K562 (cell line): ENCODE measurements at regions not wholly inside any gene's neighbourhood (a gene's known extent, or its start where the extent isn't known, plus 50 kb on each side); places are given as distances from the start of the nearest gene placed in this dataset.

Experiments used
- ATAC-seq: fragments of 200-7000 bp; cut with Tn5 transposase; 3 replicates; pipeline ENCODE4 v1.9.1; 2020; ENCODE audit warnings: moderate library complexity
- BruUV-seq: library from RNA; stranded (reverse); fragments of 400-500 nt; replicated peaks from 2 replicates; lab custom pipeline; 2021; lab: Mats Ljungman, UMichigan
- CTCF ChIA-PET: fragments of 300-600 bp; formaldehyde crosslinking; extraction: SDS; loops from one replicate; lab custom pipeline; 2021; ENCODE audit warnings: low intra/inter-chr PET ratio; lab: Yijun Ruan, JAX
- POLR2A ChIA-PET: fragments of 300-600, 350-650 bp; sonication (Branson Sonifier 250); formaldehyde crosslinking; extraction: SDS; loops from one replicate; lab custom pipeline; 2021; ENCODE audit warnings: antibody characterized with exemption, inconsistent platforms; lab: Yijun Ruan, JAX
- DNase-seq, 4 experiments: peaks; one replicate each; pipeline versions ENCODE4 v3.0.0 to v3.0.0-alpha.2; 2011 to 2018; ENCODE audit warnings: low spot score in 3 of 4, mixed read lengths in 3 of 4; ENCODE audit errors: extremely low read depth in 1 of 4
- FAIRE-seq: peaks from 2 replicates; lab custom pipeline; 2011; peaks lifted over from hg19 to GRCh38; lab: Jason Lieb, UNC
- H2AFZ ChIP-seq: 2 replicates; pipeline ENCODE4 v1.6.0; 2011; ENCODE audit warnings: low read depth, low read length, control low read depth, inconsistent platforms
- H3K27ac ChIP-seq: fragments of 200-600 bp; 3 replicates; pipeline ENCODE4 v1.8.0; 2011; ENCODE audit warnings: low read depth, mild to moderate bottlenecking, control low read depth, inconsistent platforms, low read length, moderate library complexity, mixed read lengths; ENCODE audit errors: extremely low read depth
- H3K27me3 ChIP-seq, 2 experiments: fragments of 300-600 bp in 1 of 2; 2 replicates in 1 of 2; 3 replicates in 1 of 2; pipeline versions ENCODE4 v1.6.0 to v1.8.0; 2011; ENCODE audit warnings: inconsistent platforms in 2 of 2, low read length in 2 of 2, mild to moderate bottlenecking in 1 of 2, mixed read lengths in 1 of 2, moderate library complexity in 1 of 2; ENCODE audit not compliant: control insufficient read depth in 2 of 2, insufficient read depth in 2 of 2
- H3K36me3 ChIP-seq: fragments of 300-600 bp; 3 replicates; pipeline ENCODE4 v1.8.0; 2011; ENCODE audit warnings: mild to moderate bottlenecking, low read length, inconsistent platforms; ENCODE audit not compliant: control insufficient read depth, insufficient read depth
- H3K4me1 ChIP-seq, 2 experiments: fragments of 200-600 bp in 1 of 2; replicated peaks in 1 of 2; 2 replicates in 1 of 2; 3 replicates in 1 of 2; pipeline versions ENCODE4 v1.5.1 to v1.8.0; 2011; ENCODE audit warnings: inconsistent platforms in 2 of 2, low read length in 2 of 2, mild to moderate bottlenecking in 1 of 2, mixed read lengths in 1 of 2, moderate library complexity in 1 of 2; ENCODE audit not compliant: control insufficient read depth in 2 of 2, insufficient read depth in 2 of 2
- H3K4me2 ChIP-seq: 2 replicates; pipeline ENCODE4 v1.6.1; 2011; ENCODE audit warnings: low read length, control low read depth, inconsistent platforms, mixed read lengths; ENCODE audit not compliant: insufficient read depth
- H3K4me3 ChIP-seq: fragments of 200-600 bp; sonication (generic), shearing (Covaris generic); 2 replicates; pipeline ENCODE4 v1.5.1; 2016; ENCODE audit warnings: control low read depth, inconsistent platforms
- H3K79me2 ChIP-seq: fragments of 200-600 bp; 3 replicates; pipeline ENCODE4 v1.8.0; 2011; ENCODE audit warnings: low read length, inconsistent platforms; ENCODE audit not compliant: control insufficient read depth, insufficient read depth
- H3K9ac ChIP-seq, 2 experiments: 2 replicates each; pipeline versions ENCODE4 v1.6.0 to v1.6.1; 2011; ENCODE audit warnings: low read depth in 2 of 2, low read length in 2 of 2, control low read depth in 1 of 2, inconsistent platforms in 1 of 2, mild to moderate bottlenecking in 1 of 2, mixed read lengths in 1 of 2; ENCODE audit not compliant: insufficient read depth in 1 of 2
- H3K9me1 ChIP-seq: one replicate; pipeline ENCODE4 v1.6.0; 2011; ENCODE audit warnings: inconsistent platforms, mild to moderate bottlenecking, low read length, moderate library complexity; ENCODE audit not compliant: control insufficient read depth, insufficient read depth
- H3K9me3 ChIP-seq: replicated peaks from 2 replicates; pipeline ENCODE4 v1.5.1; 2011; ENCODE audit warnings: low read depth, low read length, inconsistent platforms; ENCODE audit not compliant: control insufficient read depth, insufficient read depth
- H4K20me1 ChIP-seq: replicated peaks from 2 replicates; pipeline ENCODE4 v1.6.1; 2011; ENCODE audit warnings: low read length, inconsistent platforms, mixed read lengths; ENCODE audit not compliant: control insufficient read depth, insufficient read depth
- ARID2 ChIP-seq: fragments of 450-650 bp; IDR thresholded peaks from 2 replicates; pipeline ENCODE4 v1.6.1; 2017; ENCODE audit warnings: antibody characterized with exemption, mild to moderate bottlenecking
- BDP1 ChIP-seq: IDR thresholded peaks from 3 replicates; pipeline ENCODE4 v1.6.1; 2011; ENCODE audit not compliant: insufficient read length, insufficient read depth
- GABPA ChIP-seq: fragments of 200-800 bp; sonication (Bioruptor generic); conservative IDR thresholded peaks from 2 replicates; pipeline ENCODE4 v1.6.1; 2016; ENCODE audit warnings: low read depth, missing genetic modification characterization, missing compliant biosample characterization
- JUNB ChIP-seq: fragments of 450-650 bp; formaldehyde crosslinking; conservative IDR thresholded peaks from 2 replicates; pipeline ENCODE4 v1.4.0; 2020; ENCODE audit warnings: mild to moderate bottlenecking
- KDM4B ChIP-seq, 2 experiments: fragments of 450-650 bp in 1 of 2; sonication (generic) in 1 of 2; IDR thresholded peaks; 2 replicates each; pipeline ENCODE4 v1.6.1; 2016 to 2017; ENCODE audit warnings: borderline replicate concordance in 2 of 2, antibody characterized with exemption in 1 of 2, low read depth in 1 of 2, mild to moderate bottlenecking in 1 of 2
- MCM7 ChIP-seq, 2 experiments: fragments of 450-650 bp; IDR thresholded peaks; 2 replicates each; pipeline ENCODE4 v1.6.1; 2016 to 2018
- MTA2 ChIP-seq: fragments of 450-650 bp; IDR thresholded peaks from 2 replicates; pipeline ENCODE4 v1.6.1; 2016; ENCODE audit warnings: low read depth
- NFATC3 ChIP-seq: fragments of 450-650 bp; IDR thresholded peaks from 2 replicates; pipeline ENCODE4 v1.6.1; 2017; ENCODE audit warnings: mild to moderate bottlenecking
- NR4A1 ChIP-seq, 2 experiments: fragments of 250-450 bp in 1 of 2; fragments of 450-650 bp in 1 of 2; sonication (Bioruptor Pico) in 1 of 2; IDR thresholded peaks; 2 replicates each; pipeline versions ENCODE4 v1.4.0 to v1.6.1; 2016 to 2020; ENCODE audit warnings: mild to moderate bottlenecking in 2 of 2, missing compliant biosample characterization in 1 of 2, missing genetic modification characterization in 1 of 2, moderate library complexity in 1 of 2
- PHB2 ChIP-seq: fragments of 450-650 bp; IDR thresholded peaks from 2 replicates; pipeline ENCODE4 v1.6.1; 2017; ENCODE audit warnings: low read depth
- XRCC5 ChIP-seq: fragments of 200-400 bp; formaldehyde crosslinking; IDR thresholded peaks from 2 replicates; pipeline ENCODE4 v1.6.1; 2017; ENCODE audit warnings: low read depth, mild to moderate bottlenecking, low read length
- ZBTB1 ChIP-seq: sonication (generic); formaldehyde crosslinking; IDR thresholded peaks from 2 replicates; pipeline ENCODE4 v1.8.1; 2023; ENCODE audit warnings: missing genetic modification reagents, low read depth, mild to moderate bottlenecking, borderline replicate concordance
- ZNF778 ChIP-seq: fragments of 450-650 bp; formaldehyde crosslinking; IDR thresholded peaks from 2 replicates; pipeline ENCODE4 v1.4.0; 2020; ENCODE audit warnings: mild to moderate bottlenecking, moderate library complexity
- ZSCAN29 ChIP-seq: fragments of 450-650 bp; IDR thresholded peaks from 2 replicates; pipeline ENCODE4 v1.6.1; 2017
- WGBS: fragments of 100-300 bp; shearing (Covaris generic); methylation state at CpG from one replicate; pipeline ENCODE4 v1.1.6; 2016; ENCODE audit warnings: low coverage, mixed read lengths; ENCODE audit not compliant: insufficient coverage; ENCODE audit errors: missing lambda C conversion rate; 5-methylcytosine and 5-hydroxymethylcytosine counted together
- in situ Hi-C: fragments of 300-500 bp; cut with MboI; formaldehyde crosslinking; loops from 4 replicates; pipeline ENCODE4 v1.15.0; 2018; ENCODE audit warnings: inconsistent platforms, mixed read lengths
- intact Hi-C: fragments of 100-400 bp; cut with micrococcal nuclease; formaldehyde crosslinking; loops from 2 replicates; pipeline ENCODE4 v1.14.2; 2022
- TF ChIP-seq, protein P1 (sequence below): IDR thresholded peaks from 3 replicates; pipeline ENCODE4 v1.6.1; 2011; ENCODE audit warnings: borderline replicate concordance, mild to moderate bottlenecking, moderate library complexity; ENCODE audit not compliant: insufficient read length; ENCODE audit errors: extremely low read depth
- TF ChIP-seq, protein P2 (sequence below): fragments of 250-450 bp; sonication (Bioruptor Pico); IDR thresholded peaks from 2 replicates; pipeline ENCODE4 v1.5.0; 2021
- TF ChIP-seq, protein P3 (sequence below): sonication (generic); formaldehyde crosslinking; IDR thresholded peaks from 2 replicates; pipeline ENCODE4 v1.8.0; 2022; ENCODE audit warnings: mild to moderate bottlenecking, missing genetic modification reagents

DNA sequence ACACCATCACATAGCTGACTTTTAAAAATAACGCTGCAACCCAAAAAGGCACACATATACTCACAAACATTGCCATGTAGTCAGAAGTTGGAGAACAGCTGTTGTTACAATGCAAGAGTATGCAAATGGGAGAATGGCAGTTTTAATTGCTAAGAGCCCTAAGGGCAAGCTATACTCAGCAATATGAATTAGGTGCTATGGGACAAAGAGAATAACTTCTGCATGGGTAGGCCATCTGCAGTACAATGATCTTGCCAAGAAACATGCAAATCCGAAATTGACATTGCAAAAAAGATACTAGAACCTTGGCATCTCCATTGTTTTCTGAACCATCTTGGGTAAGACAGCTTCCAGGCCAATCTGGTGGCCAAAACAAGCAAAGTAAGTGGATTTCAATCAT lies 697.8 kb downstream of the LRRIQ3 start:
- POLR2A ChIA-PET = no interaction called here
- no peaks in the 10 kb centered on the region for H3K36me3 ChIP-seq
- H3K4me3 ChIP-seq = no peak overlapping the region
- no peaks in the 10 kb centered on the region for H3K9me1 ChIP-seq
- no peak for ATAC-seq
- no peaks in the 10 kb centered on the region for H3K79me2 ChIP-seq
- in situ Hi-C loops = no loop called here
- 3% methylated on average over 2 of the region's 2 CpGs for WGBS
- no peak overlapping the region for H3K27ac ChIP-seq
- TF ChIP-seq ZSCAN29 (no peak), ARID2 (no peak), BDP1 (no peak), NFATC3 (no peak), NR4A1 (CRISPR knock-in tag; IDR thresholded peaks at IDR 0.05) (no peak), NR4A1 (tag; IDR thresholded peaks at IDR 0.05) (no peak), XRCC5 (no peak), GABPA (tag) (no peak), MCM7 (IDR thresholded peaks at IDR 0.05) (no peak), JUNB (CRISPR knock-in tag) (no peak), ZBTB1 (CRISPR knock-in tag) (no peak), MTA2 (no peak), ZNF778 (CRISPR knock-in tag) (no peak), PHB2 (no peak), KDM4B (IDR thresholded peaks at IDR 0.05; ENCODE audit: borderline replicate concordance in 2 of 2, low read depth in 1 of 2) (no peak)
- TF ChIP-seq, protein P1, sequence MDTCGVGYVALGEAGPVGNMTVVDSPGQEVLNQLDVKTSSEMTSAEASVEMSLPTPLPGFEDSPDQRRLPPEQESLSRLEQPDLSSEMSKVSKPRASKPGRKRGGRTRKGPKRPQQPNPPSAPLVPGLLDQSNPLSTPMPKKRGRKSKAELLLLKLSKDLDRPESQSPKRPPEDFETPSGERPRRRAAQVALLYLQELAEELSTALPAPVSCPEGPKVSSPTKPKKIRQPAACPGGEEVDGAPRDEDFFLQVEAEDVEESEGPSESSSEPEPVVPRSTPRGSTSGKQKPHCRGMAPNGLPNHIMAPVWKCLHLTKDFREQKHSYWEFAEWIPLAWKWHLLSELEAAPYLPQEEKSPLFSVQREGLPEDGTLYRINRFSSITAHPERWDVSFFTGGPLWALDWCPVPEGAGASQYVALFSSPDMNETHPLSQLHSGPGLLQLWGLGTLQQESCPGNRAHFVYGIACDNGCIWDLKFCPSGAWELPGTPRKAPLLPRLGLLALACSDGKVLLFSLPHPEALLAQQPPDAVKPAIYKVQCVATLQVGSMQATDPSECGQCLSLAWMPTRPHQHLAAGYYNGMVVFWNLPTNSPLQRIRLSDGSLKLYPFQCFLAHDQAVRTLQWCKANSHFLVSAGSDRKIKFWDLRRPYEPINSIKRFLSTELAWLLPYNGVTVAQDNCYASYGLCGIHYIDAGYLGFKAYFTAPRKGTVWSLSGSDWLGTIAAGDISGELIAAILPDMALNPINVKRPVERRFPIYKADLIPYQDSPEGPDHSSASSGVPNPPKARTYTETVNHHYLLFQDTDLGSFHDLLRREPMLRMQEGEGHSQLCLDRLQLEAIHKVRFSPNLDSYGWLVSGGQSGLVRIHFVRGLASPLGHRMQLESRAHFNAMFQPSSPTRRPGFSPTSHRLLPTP = no peak
- TF ChIP-seq, protein P2, sequence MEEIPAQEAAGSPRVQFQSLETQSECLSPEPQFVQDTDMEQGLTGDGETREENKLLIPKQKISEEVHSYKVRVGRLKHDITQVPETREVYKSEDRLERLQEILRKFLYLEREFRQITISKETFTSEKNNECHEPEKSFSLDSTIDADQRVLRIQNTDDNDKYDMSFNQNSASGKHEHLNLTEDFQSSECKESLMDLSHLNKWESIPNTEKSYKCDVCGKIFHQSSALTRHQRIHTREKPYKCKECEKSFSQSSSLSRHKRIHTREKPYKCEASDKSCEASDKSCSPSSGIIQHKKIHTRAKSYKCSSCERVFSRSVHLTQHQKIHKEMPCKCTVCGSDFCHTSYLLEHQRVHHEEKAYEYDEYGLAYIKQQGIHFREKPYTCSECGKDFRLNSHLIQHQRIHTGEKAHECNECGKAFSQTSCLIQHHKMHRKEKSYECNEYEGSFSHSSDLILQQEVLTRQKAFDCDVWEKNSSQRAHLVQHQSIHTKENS (CRISPR knock-in tag) = no peak
- TF ChIP-seq, protein P3, sequence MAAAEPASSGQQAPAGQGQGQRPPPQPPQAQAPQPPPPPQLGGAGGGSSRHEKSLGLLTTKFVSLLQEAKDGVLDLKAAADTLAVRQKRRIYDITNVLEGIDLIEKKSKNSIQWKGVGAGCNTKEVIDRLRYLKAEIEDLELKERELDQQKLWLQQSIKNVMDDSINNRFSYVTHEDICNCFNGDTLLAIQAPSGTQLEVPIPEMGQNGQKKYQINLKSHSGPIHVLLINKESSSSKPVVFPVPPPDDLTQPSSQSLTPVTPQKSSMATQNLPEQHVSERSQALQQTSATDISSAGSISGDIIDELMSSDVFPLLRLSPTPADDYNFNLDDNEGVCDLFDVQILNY = no peak
- TF ChIP-seq, all 486 proteins: peak for 0
- no TSS peak for BruUV-seq
- H2AFZ ChIP-seq = no peak overlapping the region
- H3K4me1 ChIP-seq = no peaks in the 10 kb centered on the region
- CTCF ChIA-PET = no interaction called here
- no peak for DNase-seq
- H3K27me3 ChIP-seq = no peaks in the 10 kb centered on the region
- intact Hi-C loops = no loop called here
- H3K4me2 ChIP-seq = no peak overlapping the region
- H3K9ac ChIP-seq = no peak overlapping the region
- H4K20me1 ChIP-seq = no peaks in the 10 kb centered on the region
- FAIRE-seq = no peak
- no peaks in the 10 kb centered on the region for H3K9me3 ChIP-seq
